ENCODE measurements at regions not wholly inside any gene's neighbourhood (a gene's known extent, or its start where the extent isn't known, plus 50 kb on each side); places are given as distances from the start of the nearest gene placed in this dataset.
"Not testable (repeated sequence)": the region's sequence is repeated elsewhere in the genome, so short reads cannot be mapped to it uniquely, and the experiment has no call there.

- DNase-seq (ENCODE audit: low spot score) = no peak
- no peak for TF ChIP-seq CTCF (IDR thresholded peaks at IDR 0.05; ENCODE audit: extremely low read depth, missing control alignments)
These were observed 215.1 kb upstream of the RFX3 start for GRCh38 chr9:3740690-3741419.

- DNase-seq (ENCODE audit: low spot score) = no peak
- TF ChIP-seq CTCF (IDR thresholded peaks at IDR 0.05; ENCODE audit: extremely low read depth, missing control alignments) = no peak
These were observed 210.4 kb upstream of the RFX3 start for GRCh38 chr9:3736161-3736560.

GRCh38 chr9:3735251-3735650 is 209.4 kb upstream of the RFX3 start:
- DNase-seq (ENCODE audit: low spot score) = no peak
- no peak for TF ChIP-seq CTCF (IDR thresholded peaks at IDR 0.05; ENCODE audit: extremely low read depth, missing control alignments)

GRCh38 chr9:3733527-3734262 is 207.9 kb upstream of the RFX3 start:
- DNase-seq (ENCODE audit: low spot score) = not testable (repeated sequence)

- TF ChIP-seq CTCF (IDR thresholded peaks at IDR 0.05; ENCODE audit: extremely low read depth, missing control alignments) = no peak
- DNase-seq (ENCODE audit: low spot score) = no peak
These were observed 207.2 kb upstream of the RFX3 start for GRCh38 chr9:3733039-3733408.

- DNase-seq (ENCODE audit: low spot score) = peak; percentile 79
- peak; percentile 38 for TF ChIP-seq CTCF (IDR thresholded peaks at IDR 0.05; ENCODE audit: extremely low read depth, missing control alignments)
These were observed 206.6 kb upstream of the RFX3 start for GRCh38 chr9:3732077-3733038.

GRCh38 chr9:3730511-3730922 is 204.7 kb upstream of the RFX3 start:
- no peak for TF ChIP-seq CTCF (IDR thresholded peaks at IDR 0.05; ENCODE audit: extremely low read depth, missing control alignments)
- peak; percentile 41 for DNase-seq (ENCODE audit: low spot score)
